ENCODE measurements at regions not wholly inside any gene's neighbourhood (a gene's known extent, or its start where the extent isn't known, plus 50 kb on each side); places are given as distances from the start of the nearest gene placed in this dataset.

- no CpG with 5 or more reads among the region's 11 CpGs for WGBS (ENCODE audit: insufficient coverage, low coverage, low lambda C conversion rate, missing lambda C conversion rate)
- Histone ChIP-seq H3K27me3 (no peaks in the 10 kb centered on the region), H3K4me3 (no peak overlapping the region), H3K36me3 (no peaks in the 10 kb centered on the region), H3K27ac (no peak overlapping the region), H3K9me3 (no peaks in the 10 kb centered on the region), H3K4me1 (no peaks in the 10 kb centered on the region)
- ATAC-seq (no peak), DNase-seq (no peak)
- intact Hi-C loops (cut with DNase I), result no loop called here
- TF ChIP-seq POLR2A (IDR thresholded peaks at IDR 0.05) (no peak), CTCF (IDR thresholded peaks at IDR 0.05) (no peak)
Observed at GRCh38 chr5:135127439-135128240, 93.6 kb upstream of the PITX1 start.

GRCh38 chr5:135126688-135127438 is 92.8 kb upstream of the PITX1 start:
- Histone ChIP-seq H3K4me1 (no peaks in the 10 kb centered on the region), H3K4me3 (no peak overlapping the region), H3K36me3 (no peaks in the 10 kb centered on the region), H3K27me3 (no peaks in the 10 kb centered on the region), H3K9me3 (no peaks in the 10 kb centered on the region), H3K27ac (no peak overlapping the region)
- no peak for DNase-seq
- TF ChIP-seq POLR2A (IDR thresholded peaks at IDR 0.05) (no peak), CTCF (IDR thresholded peaks at IDR 0.05) (no peak)
- WGBS (ENCODE audit: insufficient coverage, low coverage, low lambda C conversion rate, missing lambda C conversion rate), result 47% methylated on average over 6 of the region's 14 CpGs
- intact Hi-C loops (cut with DNase I), result no loop called here
- ATAC-seq, result no peak

- no peak for TF ChIP-seq POLR2A (IDR thresholded peaks at IDR 0.05)
- no peak for TF ChIP-seq CTCF (IDR thresholded peaks at IDR 0.05)
- Histone ChIP-seq H3K4me1 (no peaks in the 10 kb centered on the region), H3K36me3 (no peaks in the 10 kb centered on the region), H3K4me3 (no peak overlapping the region), H3K9me3 (no peaks in the 10 kb centered on the region), H3K27me3 (no peaks in the 10 kb centered on the region), H3K27ac (no peak overlapping the region)
- DNase-seq (no peak), ATAC-seq (no peak)
- intact Hi-C loops (cut with DNase I), result no loop called here
- 73% methylated on average over 8 of the region's 8 CpGs for WGBS (ENCODE audit: insufficient coverage, low coverage, low lambda C conversion rate, missing lambda C conversion rate)
Observed at GRCh38 chr5:135124724-135125123, 90.7 kb upstream of the PITX1 start.

- Histone ChIP-seq H3K27me3 (no peaks in the 10 kb centered on the region), H3K4me3 (no peak overlapping the region), H3K4me1 (no peaks in the 10 kb centered on the region), H3K36me3 (no peaks in the 10 kb centered on the region), H3K9me3 (no peaks in the 10 kb centered on the region), H3K27ac (no peak overlapping the region)
- DNase-seq, result no peak
- no peak for ATAC-seq
- intact Hi-C loops (cut with DNase I), result no loop called here
- TF ChIP-seq POLR2A (IDR thresholded peaks at IDR 0.05) (no peak), CTCF (IDR thresholded peaks at IDR 0.05) (no peak)
- 33% methylated on average over 3 of the region's 4 CpGs for WGBS (ENCODE audit: insufficient coverage, low coverage, low lambda C conversion rate, missing lambda C conversion rate)
Observed at GRCh38 chr5:135124128-135124527, 90.1 kb upstream of the PITX1 start.

All from right lobe of liver (tissue), 6 donors.